Lung (tissue), 11 donors: ENCODE measurements at regions not wholly inside any gene's neighbourhood (a gene's known extent, or its start where the extent isn't known, plus 50 kb on each side); places are given as distances from the start of the nearest gene placed in this dataset.

Experiments used
- ATAC-seq: fragments of 200-7000 bp; cut with Tn5 transposase; one replicate; pipeline ENCODE4 v1.9.1; 2020; ENCODE audit warnings: moderate number of reproducible peaks; ENCODE audit not compliant: insufficient read depth, low FRiP score
- DNase-seq, 3 donors: peaks; one replicate each; pipeline ENCODE4 v3.0.0-alpha.2; 2013 to 2017
- H3K27ac ChIP-seq, 2 donors: one replicate each; pipeline ENCODE4 v1.5.1; 2013; ENCODE audit warnings: mild to moderate bottlenecking in 2 of 2, moderate library complexity in 2 of 2, control low read depth in 1 of 2, inconsistent platforms in 1 of 2, low read depth in 1 of 2, low read length in 1 of 2
- H3K27me3 ChIP-seq, 3 donors: one replicate each; pipeline ENCODE4 v1.5.1; 2013; ENCODE audit warnings: low read length in 2 of 3; ENCODE audit not compliant: control insufficient read depth in 3 of 3, insufficient read depth in 3 of 3
- H3K36me3 ChIP-seq, 4 donors: one replicate each; pipeline ENCODE4 v1.5.1; 2013; ENCODE audit warnings: low read length in 4 of 4, mild to moderate bottlenecking in 1 of 4, moderate library complexity in 1 of 4; ENCODE audit not compliant: control insufficient read depth in 4 of 4, insufficient read depth in 4 of 4
- H3K4me1 ChIP-seq, 5 donors: one replicate each; pipeline ENCODE4 v1.5.1; 2013; ENCODE audit warnings: low read length in 5 of 5, mild to moderate bottlenecking in 2 of 5, moderate library complexity in 1 of 5; ENCODE audit not compliant: control insufficient read depth in 5 of 5, insufficient read depth in 5 of 5
- H3K4me3 ChIP-seq: one replicate; pipeline ENCODE4 v1.5.1; 2013; ENCODE audit warnings: mild to moderate bottlenecking, control low read depth, moderate library complexity
- H3K9ac ChIP-seq, 2 donors: one replicate each; pipeline ENCODE4 v1.5.1; 2013; ENCODE audit warnings: low read length in 2 of 2, control low read depth in 1 of 2; ENCODE audit not compliant: insufficient read depth in 1 of 2
- H3K9me3 ChIP-seq, 4 donors: one replicate each; pipeline ENCODE4 v1.5.1; 2013; ENCODE audit warnings: low read length in 3 of 4, mild to moderate bottlenecking in 1 of 4, moderate library complexity in 1 of 4; ENCODE audit not compliant: control insufficient read depth in 4 of 4, insufficient read depth in 3 of 4
- CTCF ChIP-seq: IDR thresholded peaks from 2 replicates; pipeline ENCODE4 v1.5.1; 2012; ENCODE audit warnings: mild to moderate bottlenecking; ENCODE audit errors: control extremely low read depth, extremely low read depth
- WGBS, 2 donors: extraction: QIAGEN DNeasy Blood & Tissue Kit; methylation state at CpG; one replicate each; pipeline ENCODE4 v1.1.7; 2013; 5-methylcytosine and 5-hydroxymethylcytosine counted together
- donor health status: control.
- donor health status: control.
- donor health status: Bipolar disorder and iron deficiency.
- donor health status: healthy.
- donor health status: DM: yes; HTN: yes; CAD: no.

GRCh38 chr14:39897657-39898056, 465.4 kb upstream of the FBXO33 start:
- 92 to 93% methylated on average over 2 of the region's 2 CpGs for WGBS, 2 donors
- DNase-seq: no peak

GRCh38 chr14:39890026-39890425, 457.8 kb upstream of the FBXO33 start:
- Histone ChIP-seq H3K27ac (no peak overlapping the region), H3K9me3 (peaks cover 0 to 16% (median 13%) of the 10 kb centered on the region in 4 donors), H3K4me3 (no peak overlapping the region), H3K9ac (no peak overlapping the region), H3K4me1 (peaks cover 0 to 1% (median 0%) of the 10 kb centered on the region in 5 donors), H3K36me3 (no peaks in the 10 kb centered on the region), H3K27me3 (no peaks in the 10 kb centered on the region)
- no peak for DNase-seq
- ATAC-seq: no peak
- 82 to 85% methylated on average over 1 of the region's 1 CpG for WGBS, 2 donors
- no peak for TF ChIP-seq CTCF

More at GRCh38 chr14:39897657-39898056, 465.4 kb upstream of the FBXO33 start:
- ATAC-seq: no peak
- Histone ChIP-seq H3K27ac (no peak overlapping the region), H3K9ac (no peak overlapping the region), H3K4me3 (no peak overlapping the region), H3K36me3 (no peaks in the 10 kb centered on the region), H3K4me1 (no peaks in the 10 kb centered on the region), H3K27me3 (no peaks in the 10 kb centered on the region), H3K9me3 (peaks cover 0 to 13% (median 4%) of the 10 kb centered on the region in 4 donors)
- TF ChIP-seq CTCF: no peak

GRCh38 chr14:39884091-39884490, 451.9 kb upstream of the FBXO33 start:
- ATAC-seq: no peak
- H3K9me3 ChIP-seq: peaks cover 0 to 12% (median 8%) of the 10 kb centered on the region in 4 donors

More at GRCh38 chr14:39884091-39884490, 451.9 kb upstream of the FBXO33 start:
- Histone ChIP-seq H3K27me3 (no peaks in the 10 kb centered on the region), H3K36me3 (no peaks in the 10 kb centered on the region), H3K9ac (no peak overlapping the region), H3K27ac (no peak overlapping the region), H3K4me3 (no peak overlapping the region), H3K4me1 (peaks cover 0 to 1% (median 0%) of the 10 kb centered on the region in 5 donors)
- no peak for DNase-seq
- no peak for TF ChIP-seq CTCF
